ENCODE measurements at regions not wholly inside any gene's neighbourhood (a gene's known extent, or its start where the extent isn't known, plus 50 kb on each side); places are given as distances from the start of the nearest gene placed in this dataset.

DNA sequence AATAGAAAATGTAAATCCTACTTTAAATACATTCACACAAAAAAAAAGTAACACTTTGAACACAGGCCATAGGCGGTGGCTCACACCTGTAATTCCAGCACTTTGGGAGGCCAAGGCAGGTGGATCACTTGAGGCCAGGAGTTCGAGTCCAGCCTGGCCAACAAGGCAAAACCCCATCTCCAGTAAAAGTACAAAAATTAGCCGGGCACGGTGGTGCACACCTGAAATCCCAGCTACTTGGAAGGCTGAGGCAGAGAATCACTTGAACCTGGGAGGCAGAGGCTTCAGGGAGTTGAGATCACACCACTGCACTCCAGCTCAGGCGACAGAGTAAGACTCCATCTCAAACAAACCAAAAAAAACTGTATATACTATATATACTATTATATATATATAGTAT lies 303.6 kb downstream of the BCL11A start:
- H3K27me3 ChIP-seq (ENCODE audit: low read length), result no peaks in the 10 kb centered on the region
- no peaks in the 10 kb centered on the region for H3K9me2 ChIP-seq (replicated peaks; ENCODE audit: insufficient read depth, low read length)
- H3K27ac ChIP-seq (ENCODE audit: low read depth, low read length), result no peak overlapping the region
- H3F3A ChIP-seq (ENCODE audit: insufficient read depth), result no peaks in the 10 kb centered on the region
- H3K79me2 ChIP-seq (ENCODE audit: insufficient read depth, low read length), result no peaks in the 10 kb centered on the region
- TF ChIP-seq, protein P1, sequence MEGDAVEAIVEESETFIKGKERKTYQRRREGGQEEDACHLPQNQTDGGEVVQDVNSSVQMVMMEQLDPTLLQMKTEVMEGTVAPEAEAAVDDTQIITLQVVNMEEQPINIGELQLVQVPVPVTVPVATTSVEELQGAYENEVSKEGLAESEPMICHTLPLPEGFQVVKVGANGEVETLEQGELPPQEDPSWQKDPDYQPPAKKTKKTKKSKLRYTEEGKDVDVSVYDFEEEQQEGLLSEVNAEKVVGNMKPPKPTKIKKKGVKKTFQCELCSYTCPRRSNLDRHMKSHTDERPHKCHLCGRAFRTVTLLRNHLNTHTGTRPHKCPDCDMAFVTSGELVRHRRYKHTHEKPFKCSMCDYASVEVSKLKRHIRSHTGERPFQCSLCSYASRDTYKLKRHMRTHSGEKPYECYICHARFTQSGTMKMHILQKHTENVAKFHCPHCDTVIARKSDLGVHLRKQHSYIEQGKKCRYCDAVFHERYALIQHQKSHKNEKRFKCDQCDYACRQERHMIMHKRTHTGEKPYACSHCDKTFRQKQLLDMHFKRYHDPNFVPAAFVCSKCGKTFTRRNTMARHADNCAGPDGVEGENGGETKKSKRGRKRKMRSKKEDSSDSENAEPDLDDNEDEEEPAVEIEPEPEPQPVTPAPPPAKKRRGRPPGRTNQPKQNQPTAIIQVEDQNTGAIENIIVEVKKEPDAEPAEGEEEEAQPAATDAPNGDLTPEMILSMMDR (IDR thresholded peaks at IDR 0.05; ENCODE audit: insufficient read depth, low read length, poor library complexity, severe bottlenecking), result no peak
- H3K9me3 ChIP-seq (ENCODE audit: insufficient read depth, low read length), result no peaks in the 10 kb centered on the region
- no peak overlapping the region for H2AFZ ChIP-seq (ENCODE audit: low read depth, low read length, severe bottlenecking)
- H3K4me2 ChIP-seq (ENCODE audit: low read depth, low read length, poor library complexity, severe bottlenecking), result no peak overlapping the region
- no peak overlapping the region for H3K9ac ChIP-seq (ENCODE audit: low read length)
- no peak overlapping the region for H3K4me3 ChIP-seq (ENCODE audit: insufficient read depth, low read length, poor library complexity, severe bottlenecking)
- H3K36me3 ChIP-seq (ENCODE audit: low read length), result no peaks in the 10 kb centered on the region
- no peaks in the 10 kb centered on the region for H4K20me1 ChIP-seq (ENCODE audit: low read depth, low read length)

DNA sequence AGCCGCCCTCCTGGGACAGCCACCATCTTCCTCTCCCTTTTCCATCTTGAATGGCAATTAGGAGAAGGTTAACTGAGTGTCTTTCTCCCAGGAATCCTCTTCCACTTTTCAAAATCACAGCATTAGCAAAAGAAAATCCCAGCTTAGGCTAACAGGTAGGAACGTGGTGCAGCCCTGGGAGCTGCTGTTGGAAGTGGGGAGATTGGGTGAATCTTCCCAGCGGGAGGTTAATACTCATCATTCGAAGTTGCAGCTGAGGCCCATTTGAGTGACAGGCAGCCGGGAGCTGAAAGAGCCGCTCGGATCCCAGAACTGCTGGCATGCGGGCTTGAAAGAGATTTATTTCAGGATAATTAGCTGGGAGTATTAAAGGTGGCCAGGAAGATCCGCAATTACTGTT lies 306.0 kb downstream of the BCL11A start:
- Histone ChIP-seq H3K9me3 (ENCODE audit: insufficient read depth, low read length) (no peaks in the 10 kb centered on the region), H3K79me2 (ENCODE audit: insufficient read depth, low read length) (no peaks in the 10 kb centered on the region), H3K9me2 (replicated peaks; ENCODE audit: insufficient read depth, low read length) (no peaks in the 10 kb centered on the region), H2AFZ (ENCODE audit: low read depth, low read length, severe bottlenecking) (no peak overlapping the region), H3K27me3 (ENCODE audit: low read length) (no peaks in the 10 kb centered on the region), H3K9ac (ENCODE audit: low read length) (no peak overlapping the region), H3F3A (ENCODE audit: insufficient read depth) (no peaks in the 10 kb centered on the region), H3K27ac (ENCODE audit: low read depth, low read length) (no peak overlapping the region), H3K4me3 (ENCODE audit: insufficient read depth, low read length, poor library complexity, severe bottlenecking) (no peak overlapping the region), H3K36me3 (ENCODE audit: low read length) (no peaks in the 10 kb centered on the region), H3K4me2 (ENCODE audit: low read depth, low read length, poor library complexity, severe bottlenecking) (no peak overlapping the region), H4K20me1 (ENCODE audit: low read depth, low read length) (no peaks in the 10 kb centered on the region)
- TF ChIP-seq, protein P1 (IDR thresholded peaks at IDR 0.05; ENCODE audit: insufficient read depth, low read length, poor library complexity, severe bottlenecking), result no peak
- no peak for TF ChIP-seq EZH2phosphoT487 (conservative IDR thresholded peaks at IDR 0.05; ENCODE audit: low read length)

DNA sequence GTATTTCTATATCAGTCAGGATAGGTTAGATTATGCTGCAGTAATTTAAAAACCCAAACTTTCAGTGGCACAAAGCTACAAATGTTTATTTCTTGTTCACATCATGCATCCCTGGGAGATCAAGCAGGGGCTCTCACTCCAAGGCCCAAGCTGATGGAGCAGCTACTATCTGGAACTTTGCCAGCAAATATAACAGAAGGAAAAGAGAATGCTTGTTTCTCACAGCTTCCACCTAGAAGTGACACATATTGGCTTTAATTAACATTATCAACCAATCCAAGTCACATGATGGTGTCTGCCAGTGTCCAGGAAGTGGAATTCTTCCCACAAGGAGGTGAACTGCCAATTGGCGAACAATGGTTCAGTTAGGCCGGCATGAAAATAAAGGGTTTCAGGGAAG lies 306.9 kb downstream of the BCL11A start:
- Histone ChIP-seq H2AFZ (ENCODE audit: low read depth, low read length, severe bottlenecking) (no peak overlapping the region), H3K36me3 (ENCODE audit: low read length) (no peaks in the 10 kb centered on the region), H3K79me2 (ENCODE audit: insufficient read depth, low read length) (no peaks in the 10 kb centered on the region), H3K9me3 (ENCODE audit: insufficient read depth, low read length) (no peaks in the 10 kb centered on the region), H3K4me3 (ENCODE audit: insufficient read depth, low read length, poor library complexity, severe bottlenecking) (no peak overlapping the region), H3K27ac (ENCODE audit: low read depth, low read length) (no peak overlapping the region), H3K9me2 (replicated peaks; ENCODE audit: insufficient read depth, low read length) (no peaks in the 10 kb centered on the region), H3K27me3 (ENCODE audit: low read length) (no peaks in the 10 kb centered on the region), H4K20me1 (ENCODE audit: low read depth, low read length) (no peaks in the 10 kb centered on the region), H3K4me2 (ENCODE audit: low read depth, low read length, poor library complexity, severe bottlenecking) (no peak overlapping the region), H3K9ac (ENCODE audit: low read length) (no peak overlapping the region), H3F3A (ENCODE audit: insufficient read depth) (no peaks in the 10 kb centered on the region)
- no peak for TF ChIP-seq EZH2phosphoT487 (conservative IDR thresholded peaks at IDR 0.05; ENCODE audit: low read length)
- TF ChIP-seq, protein P1 (IDR thresholded peaks at IDR 0.05; ENCODE audit: insufficient read depth, low read length, poor library complexity, severe bottlenecking), result no peak
